Uterus (tissue), 3 donors: ENCODE measurements at regions not wholly inside any gene's neighbourhood (a gene's known extent, or its start where the extent isn't known, plus 50 kb on each side); places are given as distances from the start of the nearest gene placed in this dataset.
A peak's percentile ranks its signal among the peaks of the same experiment; 100 is the strongest.

Experiments
- DNase-seq, 2 donors: peaks; one replicate each; pipeline ENCODE4 v3.0.0-alpha.2; 2019 to 2020
- H3K27ac ChIP-seq, 2 donors: fragments of 200-600 bp; sonication (generic); 1 replicate in 1 of 2; 2 replicates in 1 of 2; pipeline ENCODE4 v1.5.1; 2016 to 2018
- H3K27me3 ChIP-seq, 2 donors: fragments of 200-600 bp; sonication (generic); one replicate each; pipeline ENCODE4 v1.5.1; 2018 to 2019; ENCODE audit warnings: control low read depth in 1 of 2
- H3K36me3 ChIP-seq, 2 donors: fragments of 200-600 bp; sonication (generic); one replicate each; pipeline ENCODE4 v1.5.1; 2019; ENCODE audit warnings: control low read depth in 1 of 2
- H3K4me1 ChIP-seq, 2 donors: fragments of 200-600 bp; sonication (generic); one replicate each; pipeline ENCODE4 v1.5.1; 2018 to 2019; ENCODE audit warnings: control low read depth in 1 of 2
- H3K4me3 ChIP-seq, 2 donors: fragments of 200-600 bp; sonication (generic); 1 replicate in 1 of 2; 2 replicates in 1 of 2; pipeline ENCODE4 v1.5.1; 2018 to 2019; ENCODE audit warnings: mild to moderate bottlenecking in 1 of 2
- H3K9me3 ChIP-seq, 2 donors: fragments of 200-600 bp; sonication (generic); one replicate each; pipeline ENCODE4 v1.5.1; 2019; ENCODE audit warnings: control low read depth in 1 of 2
- CTCF ChIP-seq, 4 experiments: fragments of 200-600 bp in 2 of 4; fragments of 450-650 bp in 2 of 4; sonication (generic) in 2 of 4; IDR thresholded peaks; one replicate each; pipeline ENCODE4 v1.5.1; 2016 to 2019; ENCODE audit warnings: antibody characterized with exemption in 4 of 4, mild to moderate bottlenecking in 2 of 4, moderate library complexity in 1 of 4
- POLR2A ChIP-seq, 2 donors: fragments of 450-650 bp; IDR thresholded peaks; one replicate each; pipeline ENCODE4 v1.6.1; 2016; ENCODE audit warnings: antibody characterized with exemption in 2 of 2, mild to moderate bottlenecking in 1 of 2, moderate library complexity in 1 of 2
- intact Hi-C: fragments of 100-400 bp; cut with DNase I; formaldehyde crosslinking; loops from one replicate; pipeline ENCODE4 v1.15.1; 2023; ENCODE audit warnings: low total_unique reads
- donor health status: DM: yes; HTN: yes; CAD: no.

DNA sequence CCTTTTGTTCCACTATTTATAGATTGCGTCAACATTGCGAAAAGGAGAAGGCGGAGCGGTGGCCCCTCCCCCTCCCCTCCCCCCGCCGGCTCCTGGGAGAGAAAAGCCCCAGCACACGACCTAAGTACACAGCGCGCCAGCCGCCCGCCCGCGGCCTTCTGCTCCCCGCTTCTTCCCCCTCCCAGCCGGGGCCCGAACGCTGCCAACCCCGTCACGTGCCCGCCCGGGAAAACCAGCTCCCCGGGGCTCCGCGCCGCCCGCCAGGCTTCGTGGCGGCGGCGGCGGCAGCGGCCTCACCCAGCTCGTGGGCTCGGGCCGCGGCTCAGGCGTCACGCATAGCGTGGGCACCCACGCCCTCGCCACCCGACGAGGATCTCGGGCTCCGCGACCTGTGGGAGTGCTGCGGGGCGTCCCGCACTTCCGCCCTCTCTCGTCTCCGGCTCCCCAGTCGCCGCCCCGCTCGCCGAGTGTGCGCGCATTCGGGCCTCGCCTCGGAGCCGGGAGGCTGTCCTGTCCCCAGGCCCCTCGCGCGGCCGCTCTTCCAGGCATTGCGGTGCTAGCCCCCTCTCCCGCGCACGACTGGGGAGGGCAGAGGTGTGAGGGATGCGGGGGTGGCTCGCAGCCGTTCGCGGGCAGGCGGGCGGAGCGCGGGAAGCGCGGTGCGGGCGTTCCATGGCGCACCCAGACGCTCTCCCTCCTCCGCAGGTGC, 110.5 kb downstream of the KCNRG start:
- peak; percentile 90 to 92 for DNase-seq
- peak in 1 of 2 donors; percentile 69 for TF ChIP-seq POLR2A (IDR thresholded peaks at IDR 0.05)
- no peak for TF ChIP-seq CTCF (IDR thresholded peaks at IDR 0.05)
- intact Hi-C loops: loop anchor here (10.0 kb wide), 2 partner anchors 191 to 331 kb away; partner anchors contain the start of genes KPNA3 and SPRYD7
- peak overlapping the region; percentile 92 to 93 for H3K27ac ChIP-seq
- H3K4me3 ChIP-seq: peak overlapping the region; percentile 52 to 62
- H3K4me1 ChIP-seq: no peaks in the 10 kb centered on the region
- H3K27me3 ChIP-seq: peaks cover 0 to 12% of the 10 kb centered on the region in 2 donors
- H3K9me3 ChIP-seq: no peaks in the 10 kb centered on the region
- H3K36me3 ChIP-seq: no peaks in the 10 kb centered on the region

GRCh38 chr13:50126263-50126992, 111.2 kb downstream of the KCNRG start:
- no peak for TF ChIP-seq CTCF (IDR thresholded peaks at IDR 0.05)
- H3K27me3 ChIP-seq: peaks cover 5 to 14% of the 10 kb centered on the region in 2 donors
- no peaks in the 10 kb centered on the region for H3K4me1 ChIP-seq
- no peaks in the 10 kb centered on the region for H3K9me3 ChIP-seq
- intact Hi-C loops: loop anchor here (10.0 kb wide), 2 partner anchors 192 to 332 kb away; partner anchors contain the start of genes KPNA3 and SPRYD7
- no peak for DNase-seq
- no peaks in the 10 kb centered on the region for H3K36me3 ChIP-seq
- peak overlapping the region; percentile 92 to 93 for H3K27ac ChIP-seq
- H3K4me3 ChIP-seq: peak overlapping the region; percentile 52 to 62

- intact Hi-C loops: loop anchor here (10.0 kb wide), 2 partner anchors 192 to 332 kb away; partner anchors contain the start of genes KPNA3 and SPRYD7
- TF ChIP-seq POLR2A (IDR thresholded peaks at IDR 0.05): no peak
- no peak for TF ChIP-seq CTCF (IDR thresholded peaks at IDR 0.05)
These were observed 111.9 kb downstream of the KCNRG start for GRCh38 chr13:50126993-50127725.

GRCh38 chr13:50127726-50128291, 112.6 kb downstream of the KCNRG start:
- intact Hi-C loops: loop anchor here (10.0 kb wide), 2 partner anchors 193 to 333 kb away; partner anchors contain the start of genes KPNA3 and SPRYD7
- no peak for DNase-seq
- H3K27me3 ChIP-seq: peaks cover 19 to 24% of the 10 kb centered on the region in 2 donors
- H3K9me3 ChIP-seq: no peaks in the 10 kb centered on the region
- H3K27ac ChIP-seq: peak overlapping the region; percentile 51 to 92
- H3K4me1 ChIP-seq: no peaks in the 10 kb centered on the region
- peak overlapping the region; percentile 12 to 33 for H3K4me3 ChIP-seq
- no peaks in the 10 kb centered on the region for H3K36me3 ChIP-seq
- TF ChIP-seq CTCF (IDR thresholded peaks at IDR 0.05) (no peak), POLR2A (IDR thresholded peaks at IDR 0.05) (no peak)

More at GRCh38 chr13:50126993-50127725, 111.9 kb downstream of the KCNRG start:
- DNase-seq: peak; percentile 49 to 52
- Histone ChIP-seq H3K4me1 (no peaks in the 10 kb centered on the region), H3K27ac (peak overlapping the region; percentile 51 to 92), H3K9me3 (no peaks in the 10 kb centered on the region), H3K36me3 (no peaks in the 10 kb centered on the region), H3K4me3 (peak overlapping the region; percentile 12 to 33), H3K27me3 (peaks cover 12 to 20% of the 10 kb centered on the region in 2 donors)
